CD1c-positive myeloid dendritic cell (primary cell): ENCODE measurements at regions not wholly inside any gene's neighbourhood (a gene's known extent, or its start where the extent isn't known, plus 50 kb on each side); places are given as distances from the start of the nearest gene placed in this dataset.

Experiments used
- DNase-seq: peaks from one replicate; pipeline ENCODE4 v3.0.0-alpha.2; 2016; ENCODE audit errors: extremely low spot score

DNA sequence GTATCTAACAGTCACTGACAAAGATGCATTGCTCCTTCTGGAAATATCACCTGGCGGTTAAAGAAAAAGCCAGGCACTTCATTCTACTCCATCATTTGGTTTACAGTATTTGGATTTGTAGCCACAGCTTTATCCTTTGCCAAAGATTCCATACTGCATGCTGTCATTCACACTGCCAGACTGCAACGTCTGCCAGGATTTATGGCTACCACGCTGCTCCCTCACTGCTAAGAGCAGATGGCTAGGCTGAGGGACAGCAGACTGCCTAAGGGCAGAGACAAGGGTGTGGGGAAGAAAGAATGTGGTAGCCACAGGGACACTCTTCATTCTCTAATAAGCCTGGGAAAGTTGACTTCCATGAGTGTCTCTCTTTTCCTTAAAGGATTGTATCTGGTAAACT, 1047.0 kb downstream of the TUSC7 start:
- no peak for DNase-seq

DNA sequence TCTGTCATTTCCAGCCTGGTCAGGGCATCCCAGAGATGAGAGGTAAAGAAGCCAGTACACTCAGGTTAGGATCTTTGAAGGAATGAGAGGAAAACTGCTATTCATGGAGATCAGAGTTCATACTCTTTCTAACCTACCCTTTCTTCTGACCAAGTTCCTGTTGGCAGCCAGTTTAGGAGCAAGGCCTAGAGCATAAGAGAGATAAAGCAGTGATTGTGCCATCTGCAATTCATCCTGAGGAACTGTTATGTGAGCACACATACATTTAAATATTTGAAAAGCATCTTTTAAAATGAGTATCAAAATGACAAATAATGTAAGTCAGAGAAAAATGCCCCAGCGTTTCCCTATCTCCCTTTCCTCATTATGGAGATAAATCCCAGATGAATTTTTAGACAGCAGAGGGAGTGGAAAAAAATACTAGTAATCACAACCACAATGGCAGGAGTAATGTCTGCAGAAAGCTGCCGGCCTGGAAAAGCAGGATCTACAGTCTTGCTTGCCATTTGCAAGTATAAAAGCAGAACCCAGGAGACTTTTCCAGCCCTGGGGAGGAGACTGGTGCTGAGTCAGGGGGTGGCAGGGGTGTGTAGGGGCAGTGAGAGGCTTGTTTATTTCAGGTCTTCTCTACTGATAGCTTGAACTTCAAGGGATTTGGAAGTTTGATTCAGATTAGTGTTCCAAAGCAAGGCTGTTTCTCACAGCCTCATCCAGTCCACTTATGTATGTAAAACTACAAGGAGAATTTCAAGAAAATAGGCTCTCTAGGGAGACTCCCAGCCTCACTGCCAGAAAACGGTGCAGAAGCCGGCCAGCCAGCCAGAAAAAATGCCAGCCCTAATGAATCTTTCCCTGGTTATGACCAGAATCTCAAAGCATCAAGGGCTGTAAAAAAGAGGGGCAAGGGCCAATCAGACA, 1052.4 kb downstream of the TUSC7 start:
- DNase-seq: no peak

DNA sequence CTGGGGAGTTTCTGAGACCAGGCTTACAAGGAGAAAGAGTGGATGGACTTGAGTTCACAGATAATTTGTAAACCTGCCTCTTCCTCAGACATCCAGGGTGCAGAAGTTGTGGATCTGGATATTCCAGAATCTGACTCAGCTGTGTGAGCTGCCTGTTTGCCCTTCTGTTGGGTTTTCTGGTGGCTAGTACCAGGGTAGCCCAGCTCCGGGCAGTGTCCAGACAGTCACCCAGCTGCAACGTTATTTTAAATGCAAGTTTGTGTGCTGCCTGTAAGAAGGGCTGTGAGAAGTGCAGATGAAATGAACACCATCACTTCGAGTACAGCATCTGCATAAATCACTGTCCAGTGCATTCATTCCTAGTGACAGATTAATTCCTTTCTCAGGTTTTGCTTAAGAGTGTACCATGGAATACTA, 1053.0 kb downstream of the TUSC7 start:
- DNase-seq: no peak

DNA sequence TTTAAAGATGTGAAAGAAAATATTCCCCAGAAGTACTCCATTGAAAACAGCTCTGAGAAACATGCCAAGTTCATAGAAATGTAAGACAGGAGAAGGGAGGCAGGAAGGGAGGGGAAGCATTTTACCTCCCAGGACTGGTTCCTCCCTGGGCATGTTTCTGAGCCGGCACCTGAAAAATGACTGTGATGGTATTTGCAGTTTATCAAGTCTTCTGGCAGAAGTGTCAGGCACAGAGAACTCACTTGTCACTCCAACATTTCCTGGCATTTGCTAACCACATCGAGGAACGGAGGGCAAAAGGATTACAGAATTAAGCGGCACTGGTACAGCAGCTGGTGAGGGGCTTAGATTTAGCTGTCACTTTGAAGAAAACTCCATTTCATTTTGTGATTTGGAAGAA, 1054.0 kb downstream of the TUSC7 start:
- DNase-seq: no peak

DNA sequence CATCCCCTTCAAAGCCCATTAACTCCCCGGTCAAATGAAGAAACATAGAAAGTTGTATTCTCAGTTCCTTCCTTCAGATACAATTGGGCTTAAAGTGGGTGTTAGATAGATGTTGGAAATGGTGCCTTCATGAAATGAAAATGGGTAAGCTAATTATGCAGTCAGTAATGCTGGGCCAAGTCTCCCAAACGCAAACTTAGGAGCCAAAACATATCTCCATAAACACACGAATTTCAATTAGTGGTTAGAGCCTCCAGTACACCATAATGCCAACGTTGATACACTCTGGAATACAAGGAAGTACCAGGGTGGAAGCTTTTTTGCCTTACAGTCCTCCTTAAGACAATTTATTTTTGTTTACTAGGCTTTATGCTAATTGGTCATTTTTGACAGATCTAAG, 1059.0 kb downstream of the TUSC7 start:
- DNase-seq: no peak

DNA sequence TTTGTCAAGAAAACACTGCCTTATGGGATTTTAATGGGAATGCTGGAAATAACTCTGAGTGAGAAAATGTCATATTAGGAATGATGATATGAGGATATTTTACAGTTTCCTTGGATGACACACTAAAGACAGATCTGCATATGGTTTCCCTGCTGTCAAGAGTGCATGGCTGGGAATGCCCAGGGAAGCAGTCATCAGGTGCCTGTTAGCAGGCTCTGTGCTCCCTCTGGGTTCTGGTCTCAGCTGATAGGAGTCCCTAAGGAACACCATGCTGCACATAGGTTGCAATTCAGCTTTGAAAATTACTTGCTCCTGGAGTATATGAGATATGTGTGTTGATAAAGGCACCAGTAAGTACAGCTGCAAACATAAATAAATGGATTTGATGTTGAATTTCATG, 1064.6 kb downstream of the TUSC7 start:
- DNase-seq: no peak

DNA sequence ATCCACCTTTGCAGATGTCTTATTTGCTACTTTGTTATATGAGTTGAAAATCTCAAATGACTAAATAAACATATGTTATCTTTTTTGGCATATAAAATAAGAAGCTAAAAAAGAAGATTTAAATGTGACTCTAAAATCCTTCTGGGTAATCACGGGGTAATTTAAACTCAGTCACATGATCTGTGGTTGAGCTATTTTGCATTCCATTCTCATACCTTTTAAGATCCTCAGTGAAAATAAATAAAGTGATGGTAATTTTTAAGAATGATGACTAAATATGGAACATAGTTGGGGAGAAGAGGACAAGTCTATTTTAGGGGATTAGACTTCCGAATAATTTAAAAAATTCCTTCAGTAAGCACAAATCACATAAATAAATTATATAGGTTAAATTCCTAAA, 1076.8 kb downstream of the TUSC7 start:
- no peak for DNase-seq

DNA sequence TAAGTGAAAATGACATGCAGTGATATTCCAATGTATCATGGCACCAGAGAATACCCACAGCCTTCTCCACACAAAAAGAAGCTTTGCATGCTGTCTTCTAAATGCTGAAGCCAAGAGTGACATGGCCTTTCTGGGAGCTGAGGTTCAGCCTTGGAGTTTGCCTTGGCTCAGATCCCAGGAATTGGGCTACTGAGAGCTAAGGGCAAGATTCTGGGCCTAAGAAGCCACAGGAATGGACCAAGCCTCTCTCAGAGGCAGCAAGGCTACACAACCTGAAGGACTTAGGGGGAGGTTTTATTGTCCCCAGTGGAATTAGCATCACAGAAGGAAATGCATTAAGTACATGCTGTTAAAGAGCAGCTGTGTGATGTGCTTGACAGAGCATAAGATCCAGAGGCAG, 1078.5 kb downstream of the TUSC7 start:
- no peak for DNase-seq

DNA sequence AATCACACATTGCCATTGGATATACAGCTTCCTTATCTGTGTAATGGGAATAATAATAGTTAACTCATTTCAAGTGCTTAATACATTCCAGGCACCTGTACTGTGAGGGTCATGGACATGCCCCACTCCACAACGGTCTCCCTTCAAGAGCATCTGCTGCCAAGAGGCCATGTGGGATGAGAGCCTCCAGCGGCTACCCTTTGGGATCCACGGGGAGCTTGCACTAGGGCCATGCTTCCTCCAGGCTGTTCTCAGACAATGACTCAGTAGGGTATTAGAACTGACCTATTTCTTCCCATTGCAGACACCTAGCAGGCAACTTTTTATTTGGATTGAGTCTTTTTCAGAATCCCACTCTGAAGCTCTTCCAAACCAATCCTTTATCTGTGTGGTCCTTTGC, 1078.9 kb downstream of the TUSC7 start:
- no peak for DNase-seq

DNA sequence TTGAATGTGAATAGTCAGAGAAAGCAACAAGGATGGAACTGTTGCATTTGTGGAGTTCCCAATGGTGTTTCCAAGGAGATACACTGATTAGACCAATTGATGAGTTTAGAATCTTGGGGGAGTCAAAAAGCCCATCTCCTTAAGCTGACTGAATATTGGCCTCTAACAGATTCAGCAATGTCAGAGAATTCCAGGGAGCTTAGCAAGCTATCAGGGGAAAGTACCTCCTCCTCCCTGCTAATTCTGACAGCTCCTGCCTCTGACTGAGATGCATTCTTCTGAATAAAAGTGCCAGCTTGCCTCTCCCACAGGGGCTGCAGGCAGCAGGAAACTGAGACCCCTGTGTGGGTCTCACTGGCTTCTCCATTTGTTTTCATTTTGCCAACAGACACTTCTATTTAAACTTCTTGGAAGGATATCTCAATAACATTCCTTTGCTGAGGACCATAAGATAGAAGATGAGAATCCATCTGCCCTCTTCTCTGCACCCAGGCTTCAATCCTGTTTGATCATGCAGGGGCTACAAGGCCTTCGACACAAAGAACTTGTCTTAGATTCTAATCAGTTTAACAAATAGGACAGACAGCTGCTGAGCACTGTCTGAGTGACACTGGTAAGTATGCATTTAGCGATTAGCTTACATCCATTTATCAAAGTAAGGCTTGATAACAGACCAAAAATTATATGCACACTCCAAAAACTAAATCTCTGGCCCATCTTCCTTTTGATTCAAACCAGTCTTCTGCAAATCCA, 1080.8 kb downstream of the TUSC7 start:
- no peak for DNase-seq

DNA sequence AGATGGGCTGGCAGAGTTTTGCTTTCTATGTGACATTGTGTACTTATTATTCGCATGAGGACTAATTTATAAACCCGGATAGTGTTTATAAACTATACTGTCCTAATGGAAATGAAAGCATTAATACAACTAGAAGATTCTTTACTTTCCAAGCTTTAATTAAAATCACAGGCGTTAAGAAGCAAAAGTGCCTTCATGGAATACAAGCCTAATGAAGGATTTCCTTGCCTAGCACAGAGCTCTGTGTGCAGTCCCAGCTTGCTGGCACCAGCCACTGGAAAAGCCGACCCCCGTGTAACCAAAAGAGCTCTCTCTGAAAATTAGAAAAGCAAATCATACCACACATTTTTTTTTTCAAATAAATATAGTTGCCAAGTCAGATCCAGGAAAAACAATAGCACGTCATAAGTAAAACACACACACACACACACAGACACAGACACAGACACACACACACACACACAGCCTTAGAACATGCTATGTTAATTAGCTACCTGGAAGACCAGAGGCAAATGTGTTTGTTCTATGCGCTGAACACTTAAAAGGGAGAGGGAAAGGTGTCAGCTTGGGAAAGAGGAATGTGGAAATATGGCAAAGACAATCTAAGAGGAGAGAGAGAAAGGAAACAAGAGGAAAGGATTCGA, 1084.2 kb downstream of the TUSC7 start:
- no peak for DNase-seq

DNA sequence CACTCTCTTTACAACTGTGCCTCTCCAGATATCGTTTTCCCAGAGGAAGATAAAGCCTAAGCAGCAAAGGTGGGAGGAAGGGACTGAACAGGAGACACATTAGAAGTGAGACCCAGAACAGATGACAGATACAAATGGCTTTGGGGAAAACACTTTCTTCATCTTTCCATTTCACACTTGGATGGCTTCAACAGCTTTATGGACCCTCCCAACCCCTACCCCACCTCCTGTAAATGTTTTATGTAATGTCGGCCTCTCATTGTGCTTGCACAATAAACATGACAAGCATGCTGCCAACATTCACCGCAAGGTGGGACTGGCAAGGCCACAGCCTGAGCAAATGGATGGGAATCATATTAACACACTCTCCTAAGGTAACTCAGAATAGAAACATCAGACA, 1088.6 kb downstream of the TUSC7 start:
- DNase-seq: no peak

DNA sequence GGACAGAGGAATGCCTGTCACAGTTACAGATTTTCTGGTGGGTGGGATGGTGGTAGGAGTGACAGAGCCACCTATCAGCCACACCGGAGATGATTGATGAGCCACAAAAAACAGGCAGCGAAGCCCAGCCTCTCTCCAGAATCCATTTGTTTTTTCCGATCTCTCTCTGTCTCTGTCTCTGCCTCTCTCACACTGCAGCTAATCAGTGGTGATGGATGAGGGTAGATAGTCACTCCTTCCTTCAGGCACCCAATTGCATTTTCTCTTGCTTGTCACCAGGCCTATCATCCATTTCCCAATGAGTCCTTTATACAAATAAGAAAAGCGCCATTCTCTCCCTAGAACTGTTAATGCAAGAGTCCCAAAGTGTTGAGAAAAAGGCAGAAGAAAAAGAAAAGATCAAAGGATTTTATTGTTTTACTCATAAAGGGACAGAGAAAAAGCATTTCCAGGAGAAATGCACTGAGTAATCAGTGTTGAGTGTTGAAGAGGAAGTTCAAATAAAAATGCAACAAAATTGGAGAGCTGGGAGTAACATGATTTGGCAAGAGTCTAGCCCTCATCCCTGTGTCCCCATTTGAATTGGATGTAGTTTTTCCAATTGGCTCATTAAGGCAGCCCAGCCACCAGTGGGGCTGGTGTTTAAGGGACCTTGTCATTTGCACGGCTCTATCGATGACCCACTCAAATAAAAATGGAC, 1089.3 kb downstream of the TUSC7 start:
- DNase-seq: no peak

DNA sequence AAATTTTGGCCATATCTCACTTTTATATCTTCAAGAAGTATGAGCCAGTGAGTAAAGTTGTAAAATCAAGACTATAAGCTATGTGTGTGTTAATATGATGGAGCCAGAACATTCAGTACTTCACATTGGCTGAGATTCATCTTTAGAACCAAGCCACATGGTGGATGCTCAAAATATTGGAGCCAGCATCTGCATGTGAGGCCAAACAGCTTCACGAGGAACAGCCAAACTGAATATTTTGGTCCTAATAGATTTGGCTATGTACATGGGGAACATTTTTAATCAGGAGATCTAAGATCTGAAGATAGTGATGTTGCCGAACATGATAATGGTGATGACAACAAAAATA, 1089.8 kb downstream of the TUSC7 start:
- no peak for DNase-seq

DNA sequence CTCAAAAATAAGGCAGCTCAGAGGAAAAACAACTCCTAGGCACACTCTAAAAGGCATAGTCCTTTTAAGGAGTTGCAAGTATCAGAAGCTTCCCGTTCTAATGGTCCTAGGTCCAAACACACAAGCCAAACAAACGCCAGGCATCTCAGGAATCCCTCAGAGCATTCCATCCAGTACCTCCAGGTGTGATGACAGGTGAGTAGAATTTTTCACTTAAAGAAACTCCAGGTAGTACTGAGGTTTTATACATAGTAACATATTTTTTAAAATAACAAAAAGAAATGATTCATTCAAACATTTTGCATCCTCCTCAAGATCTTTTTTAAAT, 1092.3 kb downstream of the TUSC7 start:
- no peak for DNase-seq

DNA sequence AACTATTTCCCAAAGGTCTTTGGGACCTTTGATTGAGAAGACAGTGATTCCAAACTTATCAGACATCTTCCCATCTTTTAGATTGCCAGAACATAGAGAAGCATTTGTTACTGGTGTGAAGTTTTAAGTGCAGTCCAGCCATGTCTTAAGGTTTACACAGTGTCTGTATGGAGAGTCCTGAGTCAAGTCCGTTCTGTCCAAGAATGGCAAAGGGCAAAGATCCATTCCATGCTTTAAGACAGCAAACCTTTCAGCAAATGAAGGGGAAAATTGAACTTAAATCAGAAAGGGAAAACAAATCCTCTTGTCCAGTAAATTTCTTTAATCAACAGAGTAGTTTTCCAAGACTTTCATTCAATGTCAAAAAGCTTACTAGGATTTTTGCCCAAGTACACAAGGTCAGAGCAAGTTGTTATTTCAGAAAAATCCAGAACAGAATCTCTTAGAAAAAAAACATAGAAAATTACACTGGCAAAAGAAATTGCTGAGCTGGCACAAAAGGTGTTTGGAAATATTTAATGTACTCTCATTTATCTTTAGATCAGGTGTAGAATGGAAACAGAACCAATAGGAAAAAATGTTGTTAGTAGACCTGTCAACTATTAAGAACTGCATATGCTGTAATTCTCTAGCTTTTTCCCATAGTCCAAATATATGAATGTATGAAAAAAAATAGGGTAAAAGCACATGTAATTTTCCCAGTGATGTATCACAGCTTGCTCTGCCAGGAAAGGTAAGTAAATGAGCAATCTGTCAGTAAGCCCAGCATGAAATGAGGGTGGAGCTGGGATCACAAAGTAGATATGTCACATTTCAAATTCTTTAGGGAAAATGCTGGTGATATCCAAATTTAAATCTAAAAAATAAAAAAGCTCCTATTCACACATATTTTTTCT, 1099.9 kb downstream of the TUSC7 start:
- DNase-seq: no peak

DNA sequence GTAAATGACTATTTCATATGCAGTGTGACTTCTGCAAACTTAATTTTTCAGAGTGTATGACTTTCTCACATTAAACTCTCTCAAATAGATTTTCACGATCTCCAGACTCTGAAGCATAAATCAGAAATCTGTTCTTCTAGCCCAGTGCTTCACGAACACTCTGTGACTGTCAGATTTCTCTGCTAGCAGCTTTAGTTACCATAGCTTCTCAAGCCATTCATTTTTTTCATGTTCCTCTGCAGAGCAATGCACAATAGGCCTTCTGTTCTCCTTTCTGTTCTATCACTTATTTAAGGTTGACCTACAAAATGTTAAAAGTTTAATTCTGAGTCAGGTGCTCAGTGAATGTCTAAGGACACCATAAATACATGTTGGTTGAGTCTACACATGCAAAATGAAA, 1102.2 kb downstream of the TUSC7 start:
- no peak for DNase-seq

DNA sequence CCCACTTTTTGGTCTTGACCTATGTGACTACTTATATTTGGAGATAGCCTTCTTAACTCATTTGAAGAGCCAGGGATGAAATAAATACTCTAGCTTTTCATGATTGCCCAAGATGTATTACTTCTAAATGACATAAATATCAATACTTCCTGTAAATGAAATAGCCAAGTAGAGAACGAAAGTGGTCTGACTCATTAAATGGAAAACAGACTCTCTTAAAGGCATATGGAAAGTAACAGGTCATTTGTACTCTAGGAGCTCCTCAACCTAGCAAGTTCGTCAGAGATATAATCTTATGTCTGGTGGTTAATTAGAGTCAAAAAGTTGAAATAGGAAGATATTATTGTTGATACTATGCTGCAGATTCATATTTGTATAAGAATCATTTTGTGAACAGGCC, 1105.4 kb downstream of the TUSC7 start:
- DNase-seq: no peak

DNA sequence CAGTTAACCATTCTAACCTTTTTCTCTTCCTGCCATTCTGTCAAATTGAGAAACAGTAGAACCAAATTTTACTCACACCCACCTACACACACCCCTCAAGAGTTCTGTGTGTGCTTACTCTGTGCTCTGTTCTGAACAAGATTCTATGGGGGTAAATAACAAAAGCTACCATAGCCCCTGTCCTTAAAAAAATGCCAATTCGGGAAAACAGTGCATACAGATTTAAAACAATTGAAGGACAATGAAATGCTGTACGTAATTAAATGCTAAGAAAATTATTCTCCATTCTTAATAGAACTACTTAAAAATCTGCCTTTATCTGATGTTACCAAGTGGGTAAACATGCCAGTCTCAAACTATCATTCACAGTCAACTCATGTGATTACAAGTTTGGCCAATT, 1107.5 kb downstream of the TUSC7 start:
- no peak for DNase-seq

DNA sequence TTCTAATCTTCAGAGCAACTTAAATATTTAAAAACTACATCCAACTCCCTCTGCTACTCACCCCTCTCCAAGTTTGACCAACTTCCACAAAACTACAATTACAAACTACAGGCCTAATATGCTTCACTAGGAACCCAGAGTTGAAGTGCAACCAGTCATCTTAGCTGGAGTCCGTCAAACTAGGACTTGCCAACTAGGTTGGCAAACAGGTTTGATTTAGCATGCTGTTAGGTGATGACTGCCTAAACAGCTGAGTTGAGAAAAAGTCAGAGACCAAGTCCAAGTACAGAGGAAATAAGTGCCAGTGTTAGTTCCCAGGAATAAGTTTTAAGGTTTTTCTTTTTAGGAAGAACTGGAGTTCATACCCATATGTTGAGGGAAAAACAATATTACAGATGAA, 1109.0 kb downstream of the TUSC7 start:
- no peak for DNase-seq

DNA sequence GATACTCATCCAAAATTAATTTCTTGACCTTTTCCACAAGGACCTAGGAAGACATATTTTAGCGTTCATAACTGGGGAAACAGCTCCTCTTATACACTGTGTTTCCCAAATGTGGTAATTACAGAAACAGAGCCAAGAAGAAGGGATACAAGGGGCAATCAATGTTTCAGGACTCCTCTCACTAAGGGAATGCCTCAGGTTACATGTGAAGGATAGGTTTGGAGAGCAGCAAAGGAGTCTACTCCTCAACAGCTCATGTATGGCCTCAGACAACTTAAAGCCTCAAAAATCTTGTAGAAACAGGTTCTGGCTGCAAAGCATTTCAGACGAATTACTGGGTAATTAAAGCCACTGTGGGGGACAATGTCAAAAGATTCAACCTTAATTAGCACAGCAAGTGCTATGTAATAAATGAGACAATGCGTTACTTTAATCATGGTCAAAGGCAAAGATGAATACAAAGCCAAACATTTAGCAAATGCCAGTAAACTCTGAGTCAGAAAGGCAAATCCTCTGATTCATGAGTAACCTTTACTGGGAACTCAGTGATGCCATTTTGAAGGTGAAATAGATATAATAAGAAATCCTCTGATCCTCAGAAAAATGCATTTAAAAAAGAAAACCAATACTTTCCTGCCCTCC, 1111.2 kb downstream of the TUSC7 start:
- DNase-seq: no peak
